Central memory CD8-positive, alpha-beta T cell (primary cell): ENCODE measurements at regions not wholly inside any gene's neighbourhood (a gene's known extent, or its start where the extent isn't known, plus 50 kb on each side); places are given as distances from the start of the nearest gene placed in this dataset.

Experiments used
- ATAC-seq: fragments of 150-1000 bp; cut with Tn5 transposase; replicated peaks from 2 replicates; pipeline ENCODE4 v1.10.0; 2022; ENCODE audit warnings: mild to moderate bottlenecking, moderate FRiP score, moderate number of reproducible peaks; ENCODE audit not compliant: poor library complexity, severe bottlenecking; ENCODE audit errors: extremely low read depth
- DNase-seq, 2 donors: peaks; one replicate each; pipeline ENCODE4 v3.0.0; 2021; ENCODE audit warnings: low spot score in 2 of 2
- H3K27ac Mint-ChIP-seq: one replicate; pipeline ENCODE4 v1.8.0; 2022; ENCODE audit warnings: low read depth, mild to moderate bottlenecking, moderate library complexity, mixed read lengths
- H3K27me3 Mint-ChIP-seq: one replicate; pipeline ENCODE4 v1.8.0; 2022; ENCODE audit warnings: mixed read lengths
- H3K36me3 Mint-ChIP-seq: one replicate; pipeline ENCODE4 v1.8.0; 2022; ENCODE audit warnings: mild to moderate bottlenecking, moderate library complexity, mixed read lengths; ENCODE audit not compliant: insufficient read depth
- H3K4me1 Mint-ChIP-seq: one replicate; pipeline ENCODE4 v1.8.0; 2022; ENCODE audit warnings: mixed read lengths
- H3K4me3 Mint-ChIP-seq: one replicate; pipeline ENCODE4 v1.8.0; 2022; ENCODE audit warnings: mild to moderate bottlenecking, moderate library complexity, mixed read lengths
- H3K9me3 Mint-ChIP-seq: one replicate; pipeline ENCODE4 v1.8.0; 2022; ENCODE audit warnings: mixed read lengths

- H3K36me3 Mint-ChIP-seq, result no peaks in the 10 kb centered on the region
- DNase-seq (no peak), ATAC-seq (peak; percentile 85)
- H3K27ac Mint-ChIP-seq, result peak overlapping the region; percentile 63
- peak overlapping the region; percentile 47 for H3K4me3 Mint-ChIP-seq
- H3K27me3 Mint-ChIP-seq, result no peaks in the 10 kb centered on the region
- H3K9me3 Mint-ChIP-seq, result peaks cover 12% of the 10 kb centered on the region
- H3K4me1 Mint-ChIP-seq, result peaks cover 10% of the 10 kb centered on the region
These were observed 180.2 kb upstream of the TET2 start for GRCh38 chr4:104966349-104967033.

GRCh38 chr4:104967034-104967401 lies 179.7 kb upstream of the TET2 start:
- Mint-ChIP-seq H3K4me3 (peak overlapping the region; percentile 47), H3K27ac (peak overlapping the region; percentile 63), H3K36me3 (no peaks in the 10 kb centered on the region), H3K9me3 (peaks cover 11% of the 10 kb centered on the region), H3K4me1 (peaks cover 10% of the 10 kb centered on the region), H3K27me3 (no peaks in the 10 kb centered on the region)
- ATAC-seq (peak; percentile 33), DNase-seq (no peak)

GRCh38 chr4:104969394-104970082 lies 177.1 kb upstream of the TET2 start:
- no peaks in the 10 kb centered on the region for H3K36me3 Mint-ChIP-seq
- H3K9me3 Mint-ChIP-seq, result peaks cover 6% of the 10 kb centered on the region
- H3K4me3 Mint-ChIP-seq, result no peak overlapping the region
- no peak overlapping the region for H3K27ac Mint-ChIP-seq
- ATAC-seq (no peak), DNase-seq (no peak)
- H3K27me3 Mint-ChIP-seq, result no peaks in the 10 kb centered on the region
- peaks cover 10% of the 10 kb centered on the region for H3K4me1 Mint-ChIP-seq

- no peak overlapping the region for H3K4me3 Mint-ChIP-seq
- H3K9me3 Mint-ChIP-seq, result no peaks in the 10 kb centered on the region
- H3K4me1 Mint-ChIP-seq, result peaks cover 7% of the 10 kb centered on the region
- no peak for ATAC-seq
- no peaks in the 10 kb centered on the region for H3K36me3 Mint-ChIP-seq
- no peak for DNase-seq
- no peak overlapping the region for H3K27ac Mint-ChIP-seq
- H3K27me3 Mint-ChIP-seq, result no peaks in the 10 kb centered on the region
These were observed 175.2 kb upstream of the TET2 start for GRCh38 chr4:104971462-104971861.

GRCh38 chr4:104973708-104974107 lies 173.0 kb upstream of the TET2 start:
- Mint-ChIP-seq H3K27me3 (no peaks in the 10 kb centered on the region), H3K4me3 (no peak overlapping the region), H3K9me3 (no peaks in the 10 kb centered on the region), H3K4me1 (no peaks in the 10 kb centered on the region), H3K27ac (no peak overlapping the region), H3K36me3 (no peaks in the 10 kb centered on the region)
- ATAC-seq, result no peak
- DNase-seq, result no peak

GRCh38 chr4:104975617-104976016 lies 171.1 kb upstream of the TET2 start:
- Mint-ChIP-seq H3K27ac (no peak overlapping the region), H3K4me1 (no peaks in the 10 kb centered on the region), H3K27me3 (peaks cover 10% of the 10 kb centered on the region), H3K36me3 (no peaks in the 10 kb centered on the region), H3K9me3 (peaks cover 9% of the 10 kb centered on the region), H3K4me3 (no peak overlapping the region)
- DNase-seq (no peak), ATAC-seq (no peak)

GRCh38 chr4:104976262-104976661 lies 170.4 kb upstream of the TET2 start:
- ATAC-seq (peak; percentile 14), DNase-seq (no peak)
- no peaks in the 10 kb centered on the region for H3K4me1 Mint-ChIP-seq
- no peak overlapping the region for H3K27ac Mint-ChIP-seq
- no peak overlapping the region for H3K4me3 Mint-ChIP-seq
- H3K27me3 Mint-ChIP-seq, result peaks cover 10% of the 10 kb centered on the region
- H3K36me3 Mint-ChIP-seq, result no peaks in the 10 kb centered on the region
- peaks cover 14% of the 10 kb centered on the region for H3K9me3 Mint-ChIP-seq

GRCh38 chr4:104979083-104979760 lies 167.5 kb upstream of the TET2 start:
- H3K4me3 Mint-ChIP-seq, result no peak overlapping the region
- H3K9me3 Mint-ChIP-seq, result peaks cover 14% of the 10 kb centered on the region
- H3K36me3 Mint-ChIP-seq, result no peaks in the 10 kb centered on the region
- peaks cover 10% of the 10 kb centered on the region for H3K27me3 Mint-ChIP-seq
- ATAC-seq, result no peak
- no peaks in the 10 kb centered on the region for H3K4me1 Mint-ChIP-seq
- no peak for DNase-seq
- H3K27ac Mint-ChIP-seq, result no peak overlapping the region

GRCh38 chr4:104983615-104984179 lies 163.0 kb upstream of the TET2 start:
- H3K4me3 Mint-ChIP-seq, result no peak overlapping the region
- H3K4me1 Mint-ChIP-seq, result no peaks in the 10 kb centered on the region
- H3K36me3 Mint-ChIP-seq, result no peaks in the 10 kb centered on the region
- peaks cover 14% of the 10 kb centered on the region for H3K9me3 Mint-ChIP-seq
- DNase-seq, result no peak
- no peak for ATAC-seq
- H3K27ac Mint-ChIP-seq, result no peak overlapping the region
- peaks cover 10% of the 10 kb centered on the region for H3K27me3 Mint-ChIP-seq

- Mint-ChIP-seq H3K27me3 (no peaks in the 10 kb centered on the region), H3K36me3 (no peaks in the 10 kb centered on the region), H3K27ac (no peak overlapping the region), H3K9me3 (peaks cover 5% of the 10 kb centered on the region), H3K4me3 (no peak overlapping the region), H3K4me1 (no peaks in the 10 kb centered on the region)
- no peak for ATAC-seq
- no peak for DNase-seq
These were observed 160.4 kb upstream of the TET2 start for GRCh38 chr4:104986306-104986705.

GRCh38 chr4:104989371-104989770 lies 157.3 kb upstream of the TET2 start:
- Mint-ChIP-seq H3K27ac (no peak overlapping the region), H3K4me1 (no peaks in the 10 kb centered on the region), H3K36me3 (no peaks in the 10 kb centered on the region), H3K27me3 (no peaks in the 10 kb centered on the region), H3K9me3 (peaks cover 5% of the 10 kb centered on the region), H3K4me3 (no peak overlapping the region)
- ATAC-seq (no peak), DNase-seq (no peak)

- Mint-ChIP-seq H3K9me3 (no peaks in the 10 kb centered on the region), H3K4me3 (no peak overlapping the region), H3K4me1 (no peaks in the 10 kb centered on the region), H3K36me3 (no peaks in the 10 kb centered on the region), H3K27ac (no peak overlapping the region), H3K27me3 (no peaks in the 10 kb centered on the region)
- DNase-seq (no peak), ATAC-seq (no peak)
These were observed 144.4 kb upstream of the TET2 start for GRCh38 chr4:105002278-105002677.

GRCh38 chr4:105014234-105014633 lies 132.4 kb upstream of the TET2 start:
- peaks cover 9% of the 10 kb centered on the region for H3K27me3 Mint-ChIP-seq
- H3K4me3 Mint-ChIP-seq, result no peak overlapping the region
- no peaks in the 10 kb centered on the region for H3K36me3 Mint-ChIP-seq
- ATAC-seq, result no peak
- H3K4me1 Mint-ChIP-seq, result no peaks in the 10 kb centered on the region
- H3K9me3 Mint-ChIP-seq, result peaks cover 9% of the 10 kb centered on the region
- DNase-seq, result no peak
- no peak overlapping the region for H3K27ac Mint-ChIP-seq
